ENCODE measurements at regions not wholly inside any gene's neighbourhood (a gene's known extent, or its start where the extent isn't known, plus 50 kb on each side); places are given as distances from the start of the nearest gene placed in this dataset.
"Not testable (repeated sequence)": the region's sequence is repeated elsewhere in the genome, so short reads cannot be mapped to it uniquely, and the experiment has no call there.

- not testable (repeated sequence) for H3K27me3 ChIP-seq (ENCODE audit: control insufficient read depth, insufficient read depth, low read length); H3K27ac ChIP-seq (ENCODE audit: low read depth, low read length); H3K36me3 ChIP-seq (ENCODE audit: control insufficient read depth, insufficient read depth, low read length); H3K9me3 ChIP-seq (ENCODE audit: control insufficient read depth, insufficient read depth, low read length); DNase-seq (ENCODE audit: low read depth in 4 of 6, low spot score in 6 of 6); H3K4me3 ChIP-seq (ENCODE audit: low read depth, low read length); H3K4me1 ChIP-seq (ENCODE audit: control insufficient read depth, insufficient read depth, low read length)
- no CpG with 5 or more reads among the region's 6 CpGs for WGBS (ENCODE audit: insufficient coverage)
These were observed 554.5 kb downstream of the RPS29 start for GRCh38 chr14:49031710-49032109.

DNA sequence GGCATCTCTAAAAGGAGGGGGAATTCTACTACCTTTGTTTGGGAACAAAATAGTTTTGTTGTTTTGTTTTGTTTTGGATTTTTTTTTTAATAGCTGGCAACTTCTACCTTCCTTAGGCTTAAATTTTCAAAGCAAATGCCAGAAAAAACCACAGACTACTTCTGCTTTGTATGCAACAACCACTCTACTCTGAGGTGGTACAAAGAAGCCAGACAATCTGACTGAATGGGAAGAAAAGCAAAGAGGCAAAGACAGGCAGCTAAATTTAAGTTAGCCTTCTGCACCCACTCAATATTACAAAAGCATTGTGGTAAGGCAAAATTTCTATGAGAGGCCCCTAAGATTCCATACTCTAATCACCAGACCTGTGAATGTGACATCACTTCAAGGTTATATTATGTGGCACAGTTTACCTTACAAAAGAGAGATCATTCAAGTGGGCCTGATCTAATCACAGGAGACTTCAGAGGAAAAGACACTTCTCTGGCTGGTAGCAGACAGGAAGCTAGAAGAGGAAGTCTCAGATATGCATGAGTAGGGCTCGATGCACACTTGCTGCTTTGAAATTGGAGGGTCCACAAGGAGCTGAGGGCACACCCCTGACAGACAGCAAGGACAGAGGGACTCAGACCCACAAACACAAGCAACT, 566.6 kb downstream of the RPS29 start:
- WGBS (ENCODE audit: insufficient coverage) = no CpG with 5 or more reads among the region's 1 CpG
- no peaks in the 10 kb centered on the region for H3K4me1 ChIP-seq (ENCODE audit: control insufficient read depth, insufficient read depth, low read length)
- no peak overlapping the region for H3K27ac ChIP-seq (ENCODE audit: low read depth, low read length)
- no peak overlapping the region for H3K4me3 ChIP-seq (ENCODE audit: low read depth, low read length)
- no peak for DNase-seq (ENCODE audit: low read depth in 4 of 6, low spot score in 6 of 6)
- H3K27me3 ChIP-seq (ENCODE audit: control insufficient read depth, insufficient read depth, low read length) = no peaks in the 10 kb centered on the region
- H3K36me3 ChIP-seq (ENCODE audit: control insufficient read depth, insufficient read depth, low read length) = no peaks in the 10 kb centered on the region
- no peaks in the 10 kb centered on the region for H3K9me3 ChIP-seq (ENCODE audit: control insufficient read depth, insufficient read depth, low read length)

DNA sequence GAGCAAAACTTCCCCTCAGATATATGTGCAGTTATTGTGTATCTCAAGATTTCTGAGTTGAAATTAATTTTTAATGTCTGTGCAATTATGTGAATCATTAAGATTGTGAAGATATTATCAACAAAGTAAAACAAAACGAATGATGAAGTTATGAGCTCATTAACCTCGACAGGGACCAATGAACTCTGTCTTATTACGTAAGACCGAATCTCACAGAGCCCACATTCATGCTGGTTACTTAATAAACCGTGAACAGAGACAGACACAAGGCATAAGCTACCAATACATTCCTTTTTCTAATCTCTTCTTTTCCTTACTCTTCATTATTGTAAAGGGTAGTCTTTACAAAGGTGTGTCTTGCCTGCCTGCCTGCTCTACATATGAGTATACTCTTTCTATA, 568.7 kb downstream of the RPS29 start:
- H3K36me3 ChIP-seq (ENCODE audit: control insufficient read depth, insufficient read depth, low read length) = no peaks in the 10 kb centered on the region
- H3K4me1 ChIP-seq (ENCODE audit: control insufficient read depth, insufficient read depth, low read length) = no peaks in the 10 kb centered on the region
- no peak overlapping the region for H3K27ac ChIP-seq (ENCODE audit: low read depth, low read length)
- DNase-seq (ENCODE audit: low read depth in 4 of 6, low spot score in 6 of 6) = peak in 1 of 6 donors; percentile 53
- H3K4me3 ChIP-seq (ENCODE audit: low read depth, low read length) = no peak overlapping the region
- H3K9me3 ChIP-seq (ENCODE audit: control insufficient read depth, insufficient read depth, low read length) = no peaks in the 10 kb centered on the region
- no peaks in the 10 kb centered on the region for H3K27me3 ChIP-seq (ENCODE audit: control insufficient read depth, insufficient read depth, low read length)
- 80% methylated on average over 3 of the region's 5 CpGs for WGBS (ENCODE audit: insufficient coverage)

DNA sequence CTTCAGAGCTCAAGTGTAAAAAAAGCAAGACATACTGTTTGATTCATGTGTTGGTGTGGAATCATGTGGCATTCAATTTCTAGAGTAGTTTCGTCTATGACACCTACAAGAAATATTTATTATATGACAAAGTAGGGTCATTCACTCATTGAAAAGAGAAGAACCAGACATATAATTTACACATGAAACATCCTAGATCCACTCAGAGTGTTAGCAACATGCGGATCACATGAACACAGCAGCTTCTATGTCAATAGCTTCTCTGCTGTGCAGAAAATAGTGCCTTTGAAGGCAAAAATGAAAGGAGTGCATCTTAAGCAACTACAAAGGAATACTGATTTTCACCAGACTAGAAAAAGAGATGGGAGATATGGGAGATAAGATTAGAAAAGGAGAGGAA, 569.8 kb downstream of the RPS29 start:
- Histone ChIP-seq H3K27me3 (ENCODE audit: control insufficient read depth, insufficient read depth, low read length) (no peaks in the 10 kb centered on the region), H3K4me3 (ENCODE audit: low read depth, low read length) (no peak overlapping the region), H3K9me3 (ENCODE audit: control insufficient read depth, insufficient read depth, low read length) (no peaks in the 10 kb centered on the region), H3K36me3 (ENCODE audit: control insufficient read depth, insufficient read depth, low read length) (no peaks in the 10 kb centered on the region), H3K27ac (ENCODE audit: low read depth, low read length) (no peak overlapping the region), H3K4me1 (ENCODE audit: control insufficient read depth, insufficient read depth, low read length) (no peaks in the 10 kb centered on the region)
- no CpG with 5 or more reads among the region's 2 CpGs for WGBS (ENCODE audit: insufficient coverage)
- DNase-seq (ENCODE audit: low read depth in 4 of 6, low spot score in 6 of 6) = no peak

GRCh38 chr14:49014476-49014875, 571.7 kb downstream of the RPS29 start:
- DNase-seq (ENCODE audit: low read depth in 4 of 6, low spot score in 6 of 6) = peak in 1 of 6 donors; percentile 76
- H3K36me3 ChIP-seq (ENCODE audit: control insufficient read depth, insufficient read depth, low read length) = no peaks in the 10 kb centered on the region
- H3K4me3 ChIP-seq (ENCODE audit: low read depth, low read length) = no peak overlapping the region
- H3K27ac ChIP-seq (ENCODE audit: low read depth, low read length) = no peak overlapping the region
- H3K4me1 ChIP-seq (ENCODE audit: control insufficient read depth, insufficient read depth, low read length) = no peaks in the 10 kb centered on the region
- no peaks in the 10 kb centered on the region for H3K27me3 ChIP-seq (ENCODE audit: control insufficient read depth, insufficient read depth, low read length)
- no CpG with 5 or more reads among the region's 3 CpGs for WGBS (ENCODE audit: insufficient coverage)
- no peaks in the 10 kb centered on the region for H3K9me3 ChIP-seq (ENCODE audit: control insufficient read depth, insufficient read depth, low read length)

DNA sequence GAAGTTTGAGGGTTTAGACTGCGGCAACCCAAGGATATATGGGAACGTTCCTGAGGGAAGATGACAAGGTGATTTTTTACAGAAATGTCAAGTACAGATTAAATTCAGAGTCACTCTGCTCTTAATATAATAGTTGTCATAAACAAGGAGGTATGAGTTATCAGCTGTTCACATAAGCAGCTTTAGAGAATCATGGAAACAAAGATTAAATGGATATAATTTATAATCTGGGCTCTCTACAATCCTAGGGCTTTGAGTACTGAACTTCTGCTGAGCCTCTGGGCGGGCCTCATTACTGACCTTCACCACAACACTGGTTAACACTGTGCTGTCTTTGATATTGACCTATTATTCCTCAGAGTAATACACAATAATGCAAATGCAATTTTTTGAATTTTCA, 577.8 kb downstream of the RPS29 start:
- H3K27ac ChIP-seq (ENCODE audit: low read depth, low read length) = no peak overlapping the region
- no peaks in the 10 kb centered on the region for H3K36me3 ChIP-seq (ENCODE audit: control insufficient read depth, insufficient read depth, low read length)
- H3K9me3 ChIP-seq (ENCODE audit: control insufficient read depth, insufficient read depth, low read length) = no peaks in the 10 kb centered on the region
- no CpG with 5 or more reads among the region's 3 CpGs for WGBS (ENCODE audit: insufficient coverage)
- no peak overlapping the region for H3K4me3 ChIP-seq (ENCODE audit: low read depth, low read length)
- no peaks in the 10 kb centered on the region for H3K4me1 ChIP-seq (ENCODE audit: control insufficient read depth, insufficient read depth, low read length)
- no peaks in the 10 kb centered on the region for H3K27me3 ChIP-seq (ENCODE audit: control insufficient read depth, insufficient read depth, low read length)
- DNase-seq (ENCODE audit: low read depth in 4 of 6, low spot score in 6 of 6) = no peak

DNA sequence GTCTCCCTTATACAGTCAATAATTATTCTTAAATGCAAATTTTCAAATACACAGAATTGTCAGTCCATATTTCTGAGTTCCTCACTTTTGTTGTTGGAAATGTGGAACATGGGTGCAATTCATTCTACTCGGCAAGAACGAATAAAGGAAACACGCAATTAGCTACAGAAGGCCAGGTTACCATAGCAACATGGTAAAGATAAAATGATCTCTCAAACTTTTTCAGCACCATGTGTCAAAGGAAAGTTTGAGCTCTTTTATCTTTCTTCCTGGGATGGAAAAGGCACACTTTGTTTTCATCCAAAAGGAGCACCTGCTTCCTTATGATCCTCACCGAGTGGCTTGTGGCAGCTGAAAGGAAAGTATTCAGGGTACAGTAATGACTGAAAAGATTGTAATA, 595.0 kb downstream of the RPS29 start:
- WGBS (ENCODE audit: insufficient coverage) = no CpG with 5 or more reads among the region's 4 CpGs

DNA sequence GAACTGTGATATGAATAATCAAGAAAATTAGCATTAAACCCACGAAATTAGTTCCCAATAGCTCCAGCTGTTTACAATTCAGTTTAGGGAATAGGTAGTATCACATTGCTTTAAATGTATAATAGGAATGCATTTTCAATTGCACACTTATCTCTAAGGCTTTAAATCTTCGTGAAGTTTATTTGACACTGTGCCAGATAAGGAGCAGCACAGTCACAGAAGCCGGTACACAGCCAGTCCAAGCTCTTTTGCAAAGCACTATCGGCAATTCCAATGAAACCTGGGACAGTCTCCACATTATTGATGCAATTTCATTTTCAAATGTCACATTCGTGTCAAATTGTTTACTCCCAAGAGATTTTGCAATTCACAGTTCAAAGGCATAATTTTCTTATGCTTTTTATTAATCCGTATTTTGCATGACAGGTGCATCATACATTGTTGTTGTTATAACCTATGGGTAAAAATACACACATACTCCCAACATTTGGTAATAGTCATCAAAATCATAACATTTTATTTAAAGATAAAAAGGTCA, 602.8 kb downstream of the RPS29 start:
- no peaks in the 10 kb centered on the region for H3K27me3 ChIP-seq (ENCODE audit: control insufficient read depth, insufficient read depth, low read length)
- H3K36me3 ChIP-seq (ENCODE audit: control insufficient read depth, insufficient read depth, low read length) = no peaks in the 10 kb centered on the region
- H3K4me3 ChIP-seq (ENCODE audit: low read depth, low read length) = no peak overlapping the region
- H3K27ac ChIP-seq (ENCODE audit: low read depth, low read length) = no peak overlapping the region
- no peaks in the 10 kb centered on the region for H3K4me1 ChIP-seq (ENCODE audit: control insufficient read depth, insufficient read depth, low read length)
- no peaks in the 10 kb centered on the region for H3K9me3 ChIP-seq (ENCODE audit: control insufficient read depth, insufficient read depth, low read length)
- DNase-seq (ENCODE audit: low read depth in 4 of 6, low spot score in 6 of 6) = peak in 1 of 6 donors; percentile 29
- 60% methylated on average over 4 of the region's 6 CpGs for WGBS (ENCODE audit: insufficient coverage)

More for the DNA sequence above, 595.0 kb downstream of the RPS29 start:
- Histone ChIP-seq H3K4me1 (ENCODE audit: control insufficient read depth, insufficient read depth, low read length) (no peaks in the 10 kb centered on the region), H3K27ac (ENCODE audit: low read depth, low read length) (no peak overlapping the region), H3K36me3 (ENCODE audit: control insufficient read depth, insufficient read depth, low read length) (no peaks in the 10 kb centered on the region), H3K27me3 (ENCODE audit: control insufficient read depth, insufficient read depth, low read length) (no peaks in the 10 kb centered on the region), H3K9me3 (ENCODE audit: control insufficient read depth, insufficient read depth, low read length) (no peaks in the 10 kb centered on the region), H3K4me3 (ENCODE audit: low read depth, low read length) (no peak overlapping the region)
- DNase-seq (ENCODE audit: low read depth in 4 of 6, low spot score in 6 of 6) = peak in 4 of 6 donors; percentile 2 to 70 (median 24)

DNA sequence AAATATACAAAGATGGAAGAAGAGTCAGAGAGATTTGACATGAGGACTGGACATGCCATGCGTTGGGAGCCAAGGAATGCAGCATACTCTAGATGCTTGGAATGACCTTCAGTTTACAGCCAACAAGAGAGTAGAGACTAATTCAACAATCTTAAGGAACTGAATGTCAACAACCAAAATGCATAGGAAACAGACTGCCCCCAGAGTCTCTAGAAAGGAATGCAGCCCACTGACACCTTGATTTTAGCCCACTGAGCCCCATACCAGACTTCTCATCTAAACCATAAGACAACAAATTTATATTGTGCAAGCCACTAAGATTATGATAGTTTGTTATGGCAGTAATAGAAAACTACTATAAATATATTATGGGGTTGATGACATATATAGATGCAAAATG, 611.2 kb downstream of the RPS29 start:
- no peaks in the 10 kb centered on the region for H3K9me3 ChIP-seq (ENCODE audit: control insufficient read depth, insufficient read depth, low read length)
- WGBS (ENCODE audit: insufficient coverage) = 88% methylated on average over 1 of the region's 1 CpG
- H3K36me3 ChIP-seq (ENCODE audit: control insufficient read depth, insufficient read depth, low read length) = no peaks in the 10 kb centered on the region
- DNase-seq (ENCODE audit: low read depth in 4 of 6, low spot score in 6 of 6) = no peak
- no peaks in the 10 kb centered on the region for H3K27me3 ChIP-seq (ENCODE audit: control insufficient read depth, insufficient read depth, low read length)
- H3K4me3 ChIP-seq (ENCODE audit: low read depth, low read length) = no peak overlapping the region
- no peak overlapping the region for H3K27ac ChIP-seq (ENCODE audit: low read depth, low read length)
- H3K4me1 ChIP-seq (ENCODE audit: control insufficient read depth, insufficient read depth, low read length) = no peaks in the 10 kb centered on the region

DNA sequence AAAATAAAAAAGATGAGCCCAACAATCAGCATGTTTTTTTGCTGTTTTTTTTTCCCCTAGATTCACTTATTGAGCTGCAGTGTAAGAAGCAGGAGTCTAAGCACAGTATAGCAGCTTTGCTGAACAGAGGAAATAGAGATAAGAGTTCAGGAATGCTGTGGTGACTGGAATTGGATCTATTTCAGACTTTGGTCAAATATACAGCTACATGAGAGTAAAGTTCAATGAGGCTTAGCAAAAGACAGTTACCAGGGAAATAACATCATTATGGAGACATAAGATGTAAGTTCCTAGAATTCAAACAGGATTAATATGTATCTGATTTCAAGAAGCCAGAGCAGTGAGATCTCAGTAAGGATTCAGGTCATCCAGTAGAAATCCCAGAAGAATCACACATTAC, 613.0 kb downstream of the RPS29 start:
- no peak for DNase-seq (ENCODE audit: low read depth in 4 of 6, low spot score in 6 of 6)
- Histone ChIP-seq H3K27me3 (ENCODE audit: control insufficient read depth, insufficient read depth, low read length) (no peaks in the 10 kb centered on the region), H3K9me3 (ENCODE audit: control insufficient read depth, insufficient read depth, low read length) (no peaks in the 10 kb centered on the region), H3K36me3 (ENCODE audit: control insufficient read depth, insufficient read depth, low read length) (no peaks in the 10 kb centered on the region), H3K4me1 (ENCODE audit: control insufficient read depth, insufficient read depth, low read length) (no peaks in the 10 kb centered on the region), H3K4me3 (ENCODE audit: low read depth, low read length) (no peak overlapping the region), H3K27ac (ENCODE audit: low read depth, low read length) (no peak overlapping the region)
